ENCODE measurements at regions not wholly inside any gene's neighbourhood (a gene's known extent, or its start where the extent isn't known, plus 50 kb on each side); places are given as distances from the start of the nearest gene placed in this dataset.

DNA sequence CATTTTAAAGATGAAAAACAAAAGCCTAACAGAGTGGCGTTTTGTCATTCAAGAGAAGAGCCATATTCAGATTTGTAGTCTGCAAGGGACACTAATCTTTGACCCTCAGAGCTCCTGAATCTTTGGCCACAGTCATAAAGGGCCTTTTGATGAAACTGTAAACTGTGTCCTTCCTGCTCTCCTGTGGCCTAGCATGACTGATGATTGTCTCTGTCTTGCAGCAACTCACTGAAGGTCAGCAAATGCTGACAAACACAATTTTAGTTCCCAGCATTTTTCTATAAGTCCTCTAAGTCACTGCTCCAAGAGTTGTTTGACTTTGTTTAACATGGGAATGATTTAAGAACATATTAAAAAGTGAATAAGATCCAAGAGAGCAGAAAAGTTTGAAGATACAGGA is 55.3 kb upstream of the PRELP start:
- Mint-ChIP-seq H3K4me3 (no peak overlapping the region), H3K27ac (no peak overlapping the region), H3K9me3 (no peaks in the 10 kb centered on the region), H3K4me1 (no peaks in the 10 kb centered on the region), H3K27me3 (peaks cover 21% of the 10 kb centered on the region), H3K36me3 (ENCODE audit: low read depth) (no peaks in the 10 kb centered on the region)
- ChIA-PET POLR2A (no interaction called here), CTCF (no interaction called here)
- DNase-seq, result no peak

DNA sequence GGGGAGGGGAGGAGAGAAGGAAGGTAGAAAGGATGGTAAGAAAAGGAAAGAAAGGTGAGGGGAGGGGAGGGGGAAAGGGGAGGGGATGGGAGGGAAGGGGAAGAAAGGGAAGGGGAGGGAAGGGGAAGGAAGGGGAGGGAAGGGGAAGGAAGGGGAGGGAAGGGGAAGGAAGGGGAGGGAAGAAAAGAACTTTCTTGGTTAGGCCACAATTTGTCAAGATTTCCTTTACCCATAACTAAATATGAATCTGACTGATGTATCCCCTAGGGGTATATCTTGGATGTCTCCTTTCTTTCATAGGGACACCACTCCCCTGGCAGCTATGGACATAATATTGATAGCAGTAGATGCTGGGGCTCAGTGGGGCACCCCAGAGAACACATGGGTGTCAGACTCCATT is 54.4 kb upstream of the PRELP start:
- H3K36me3 Mint-ChIP-seq (ENCODE audit: low read depth), result no peaks in the 10 kb centered on the region
- CTCF ChIA-PET, result no interaction called here
- DNase-seq, result no peak
- no peak overlapping the region for H3K4me3 Mint-ChIP-seq
- peaks cover 28% of the 10 kb centered on the region for H3K27me3 Mint-ChIP-seq
- H3K4me1 Mint-ChIP-seq, result no peaks in the 10 kb centered on the region
- no peak overlapping the region for H3K27ac Mint-ChIP-seq
- H3K9me3 Mint-ChIP-seq, result no peaks in the 10 kb centered on the region
- POLR2A ChIA-PET, result no interaction called here

DNA sequence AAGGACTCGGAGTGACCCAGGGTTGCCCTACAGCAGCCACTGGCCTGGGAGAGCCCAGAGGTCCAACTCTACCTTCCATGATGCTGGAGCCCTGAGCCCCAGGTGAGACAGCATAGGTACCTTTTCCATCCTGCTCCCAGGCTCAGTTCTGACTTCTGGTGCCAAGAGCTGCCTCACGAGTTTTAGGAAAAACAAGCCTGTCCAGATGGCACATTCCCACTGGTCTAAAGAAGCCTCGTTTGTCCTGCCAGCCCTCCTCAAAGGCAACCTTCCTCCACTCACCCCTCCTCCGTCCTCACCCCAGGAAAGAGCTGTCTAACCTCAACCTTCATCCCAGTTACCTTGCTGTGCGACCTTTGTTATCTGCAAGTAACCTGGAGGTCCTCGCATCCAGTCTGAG is 53.5 kb upstream of the PRELP start:
- H3K4me3 Mint-ChIP-seq, result no peak overlapping the region

DNA sequence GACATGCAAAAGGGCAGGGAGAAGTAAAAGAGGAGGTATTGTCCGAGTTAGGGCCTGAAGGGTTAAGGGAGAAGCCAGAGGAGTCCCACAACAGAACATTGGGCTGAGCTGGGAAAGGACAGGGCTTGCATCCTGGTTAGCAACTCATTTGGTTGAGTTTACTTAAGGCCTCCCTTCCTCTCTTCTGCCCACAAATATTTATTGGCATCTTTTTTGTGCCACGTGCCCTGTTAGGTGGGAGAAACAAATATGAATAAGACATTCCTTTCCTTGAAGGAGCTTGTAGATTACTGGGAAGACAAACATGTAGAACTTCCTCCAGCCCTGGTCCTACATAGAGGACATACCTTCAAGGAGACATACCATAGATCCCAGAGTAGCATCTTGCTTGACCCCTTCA is 53.0 kb upstream of the PRELP start:
- H3K9me3 Mint-ChIP-seq, result no peaks in the 10 kb centered on the region
- DNase-seq, result no peak
- POLR2A ChIA-PET, result no interaction called here
- no peak overlapping the region for H3K27ac Mint-ChIP-seq
- no peaks in the 10 kb centered on the region for H3K36me3 Mint-ChIP-seq (ENCODE audit: low read depth)
- no peak overlapping the region for H3K4me3 Mint-ChIP-seq
- H3K27me3 Mint-ChIP-seq, result peaks cover 29% of the 10 kb centered on the region
- CTCF ChIA-PET, result no interaction called here
- no peaks in the 10 kb centered on the region for H3K4me1 Mint-ChIP-seq

More for the DNA sequence above, 53.5 kb upstream of the PRELP start:
- H3K36me3 Mint-ChIP-seq (ENCODE audit: low read depth), result no peaks in the 10 kb centered on the region
- ChIA-PET POLR2A (no interaction called here), CTCF (no interaction called here)
- H3K4me1 Mint-ChIP-seq, result no peaks in the 10 kb centered on the region
- H3K27me3 Mint-ChIP-seq, result peaks cover 27% of the 10 kb centered on the region
- DNase-seq, result no peak
- H3K27ac Mint-ChIP-seq, result no peak overlapping the region
- H3K9me3 Mint-ChIP-seq, result no peaks in the 10 kb centered on the region

DNA sequence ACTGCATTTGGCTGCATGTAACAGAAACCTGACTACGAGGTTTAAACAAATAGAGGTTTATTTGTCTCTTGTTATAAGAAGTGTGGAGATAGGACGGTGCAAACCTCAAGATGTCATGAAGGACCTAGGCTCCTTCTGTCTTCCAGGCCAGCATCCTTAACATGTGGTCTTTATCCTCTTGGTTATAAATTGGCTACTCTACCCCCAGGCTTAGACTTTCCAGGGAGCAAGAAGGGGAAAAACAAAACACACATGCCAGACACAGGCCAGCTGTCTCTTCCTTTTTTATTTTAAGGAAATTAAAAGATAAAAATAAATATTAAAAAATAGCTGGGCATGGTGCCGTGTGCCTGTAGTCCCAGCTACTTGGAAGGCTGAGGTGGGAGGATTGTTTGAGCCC is 51.3 kb upstream of the PRELP start:
- Mint-ChIP-seq H3K36me3 (ENCODE audit: low read depth) (no peaks in the 10 kb centered on the region), H3K9me3 (no peaks in the 10 kb centered on the region), H3K27me3 (peaks cover 30% of the 10 kb centered on the region), H3K27ac (no peak overlapping the region), H3K4me3 (no peak overlapping the region), H3K4me1 (no peaks in the 10 kb centered on the region)
- ChIA-PET POLR2A (no interaction called here), CTCF (no interaction called here)
- DNase-seq, result no peak

DNA sequence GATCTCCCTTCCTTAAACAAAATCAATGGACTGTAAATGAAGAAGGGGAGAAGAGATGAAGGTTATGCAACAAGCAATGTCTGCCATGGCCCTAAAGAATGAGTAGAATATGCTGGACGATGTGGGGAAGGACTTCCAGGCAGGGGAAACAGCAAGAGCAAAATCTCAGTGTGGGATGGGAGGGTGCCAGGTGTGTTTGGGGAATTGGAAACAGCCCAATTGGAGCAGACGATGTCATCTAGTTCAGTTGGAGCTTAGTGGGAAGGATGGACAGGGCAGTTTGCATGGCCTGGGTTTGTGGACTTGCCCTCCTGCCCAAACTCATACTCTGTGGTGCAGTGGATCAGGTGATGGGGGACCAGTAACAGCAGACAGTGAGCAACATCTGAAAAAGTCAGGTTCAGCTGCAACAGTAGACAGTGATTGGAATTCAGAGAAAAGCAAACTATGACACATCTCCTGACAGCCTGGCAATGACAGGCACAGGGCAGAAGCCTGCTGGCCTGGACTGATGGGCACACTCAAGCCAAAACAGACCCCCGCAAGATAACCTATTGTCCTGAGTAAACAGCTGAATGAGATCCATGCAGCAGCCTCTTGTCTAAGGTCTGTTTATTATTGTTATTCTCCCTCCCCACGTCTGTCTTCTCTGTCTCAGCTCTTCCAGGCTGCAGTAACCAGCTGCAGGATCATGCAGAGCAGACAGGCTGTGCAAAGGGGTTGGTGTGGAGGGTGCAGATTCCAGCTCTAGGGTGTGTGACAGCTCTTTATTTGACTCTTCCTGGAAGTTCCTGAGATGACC is 50.5 kb upstream of the PRELP start:
- ChIA-PET CTCF (interaction anchor here (0.5 kb wide), 1 partner anchor 150 kb away, joined by 4 read pairs; no protein-coding TSS in a partner anchor), POLR2A (no interaction called here)
- Mint-ChIP-seq H3K27me3 (peaks cover 27% of the 10 kb centered on the region), H3K27ac (no peak overlapping the region), H3K4me3 (no peak overlapping the region), H3K36me3 (ENCODE audit: low read depth) (no peaks in the 10 kb centered on the region), H3K4me1 (no peaks in the 10 kb centered on the region), H3K9me3 (no peaks in the 10 kb centered on the region)
- no peak for DNase-seq

DNA sequence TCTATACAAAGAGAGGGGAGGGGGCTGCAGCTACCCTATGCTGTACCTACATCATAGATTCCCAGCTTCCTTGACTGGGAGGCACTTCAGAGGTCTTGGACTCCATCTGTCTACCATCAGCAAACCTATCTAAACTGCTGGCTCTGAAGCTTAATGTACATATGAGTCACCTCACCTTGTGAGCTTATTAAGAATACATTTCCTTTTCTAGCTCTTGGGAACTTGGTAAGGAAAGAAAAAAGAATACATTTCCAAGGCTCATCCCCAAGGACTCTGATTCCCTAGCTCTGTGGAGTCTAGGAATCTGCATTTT is 50.0 kb upstream of the PRELP start:
- Mint-ChIP-seq H3K27ac (no peak overlapping the region), H3K4me3 (no peak overlapping the region), H3K4me1 (no peaks in the 10 kb centered on the region), H3K27me3 (peaks cover 27% of the 10 kb centered on the region), H3K36me3 (ENCODE audit: low read depth) (no peaks in the 10 kb centered on the region), H3K9me3 (no peaks in the 10 kb centered on the region)
- DNase-seq, result no peak
- ChIA-PET CTCF (no interaction called here), POLR2A (no interaction called here)
